ENCODE measurements at regions not wholly inside any gene's neighbourhood (a gene's known extent, or its start where the extent isn't known, plus 50 kb on each side); places are given as distances from the start of the nearest gene placed in this dataset.

GRCh38 chr13:47521890-47522487, 479.1 kb downstream of the SUCLA2 start:
- intact Hi-C loops (cut with DNase I; ENCODE audit: low total_unique reads): no loop called here

GRCh38 chr13:47519626-47520025, 481.4 kb downstream of the SUCLA2 start:
- TF ChIP-seq CTCF (IDR thresholded peaks at IDR 0.05): no peak
- TF ChIP-seq POLR2AphosphoS5 (IDR thresholded peaks at IDR 0.05): no peak
- TF ChIP-seq POLR2A (IDR thresholded peaks at IDR 0.05): no peak
- H3K4me1 ChIP-seq: no peaks in the 10 kb centered on the region
- no peaks in the 10 kb centered on the region for H3K27me3 ChIP-seq
- no peaks in the 10 kb centered on the region for H3K36me3 ChIP-seq
- intact Hi-C loops (cut with DNase I; ENCODE audit: low total_unique reads): no loop called here
- H3K4me3 ChIP-seq: no peak overlapping the region
- H3K27ac ChIP-seq: no peak overlapping the region
- H3K9me3 ChIP-seq: peaks cover 5 to 11% of the 10 kb centered on the region in 2 donors
- DNase-seq (ENCODE audit: low spot score in 2 of 2): no peak

More at GRCh38 chr13:47521890-47522487, 479.1 kb downstream of the SUCLA2 start:
- Histone ChIP-seq H3K27ac (no peak overlapping the region), H3K9me3 (no peaks in the 10 kb centered on the region), H3K4me3 (no peak overlapping the region), H3K27me3 (no peaks in the 10 kb centered on the region), H3K4me1 (no peaks in the 10 kb centered on the region), H3K36me3 (no peaks in the 10 kb centered on the region)
- no peak for DNase-seq (ENCODE audit: low spot score in 2 of 2)
- no peak for TF ChIP-seq POLR2AphosphoS5 (IDR thresholded peaks at IDR 0.05)
- TF ChIP-seq CTCF (IDR thresholded peaks at IDR 0.05): no peak
- TF ChIP-seq POLR2A (IDR thresholded peaks at IDR 0.05): no peak

- H3K9me3 ChIP-seq: peaks cover 5 to 11% of the 10 kb centered on the region in 2 donors
- no peaks in the 10 kb centered on the region for H3K36me3 ChIP-seq
- no peaks in the 10 kb centered on the region for H3K27me3 ChIP-seq
- intact Hi-C loops (cut with DNase I; ENCODE audit: low total_unique reads): no loop called here
- no peaks in the 10 kb centered on the region for H3K4me1 ChIP-seq
- no peak for TF ChIP-seq POLR2A (IDR thresholded peaks at IDR 0.05)
- TF ChIP-seq CTCF (IDR thresholded peaks at IDR 0.05): no peak
- TF ChIP-seq POLR2AphosphoS5 (IDR thresholded peaks at IDR 0.05): no peak
- no peak for DNase-seq (ENCODE audit: low spot score in 2 of 2)
- no peak overlapping the region for H3K4me3 ChIP-seq
- H3K27ac ChIP-seq: no peak overlapping the region
These were observed 482.5 kb downstream of the SUCLA2 start for GRCh38 chr13:47518530-47518929.

- Histone ChIP-seq H3K4me1 (no peaks in the 10 kb centered on the region), H3K27me3 (no peaks in the 10 kb centered on the region), H3K36me3 (no peaks in the 10 kb centered on the region), H3K4me3 (no peak overlapping the region), H3K9me3 (peaks cover 5 to 11% of the 10 kb centered on the region in 2 donors), H3K27ac (no peak overlapping the region)
- TF ChIP-seq CTCF (IDR thresholded peaks at IDR 0.05): no peak
- no peak for TF ChIP-seq POLR2A (IDR thresholded peaks at IDR 0.05)
- no peak for TF ChIP-seq POLR2AphosphoS5 (IDR thresholded peaks at IDR 0.05)
- intact Hi-C loops (cut with DNase I; ENCODE audit: low total_unique reads): no loop called here
- DNase-seq (ENCODE audit: low spot score in 2 of 2): no peak
These were observed 489.4 kb downstream of the SUCLA2 start for GRCh38 chr13:47511647-47512046.

GRCh38 chr13:47508527-47509228, 492.4 kb downstream of the SUCLA2 start:
- intact Hi-C loops (cut with DNase I; ENCODE audit: low total_unique reads): no loop called here
- Histone ChIP-seq H3K4me1 (no peaks in the 10 kb centered on the region), H3K27ac (no peak overlapping the region), H3K36me3 (no peaks in the 10 kb centered on the region), H3K27me3 (no peaks in the 10 kb centered on the region), H3K4me3 (no peak overlapping the region), H3K9me3 (no peaks in the 10 kb centered on the region)
- DNase-seq (ENCODE audit: low spot score in 2 of 2): no peak
- TF ChIP-seq POLR2A (IDR thresholded peaks at IDR 0.05): no peak
- no peak for TF ChIP-seq POLR2AphosphoS5 (IDR thresholded peaks at IDR 0.05)
- no peak for TF ChIP-seq CTCF (IDR thresholded peaks at IDR 0.05)
